DND-41 (cell line): ENCODE measurements at regions not wholly inside any gene's neighbourhood (a gene's known extent, or its start where the extent isn't known, plus 50 kb on each side); places are given as distances from the start of the nearest gene placed in this dataset.

ENCODE experiments used
- ATAC-seq: fragments of 200-7000 bp; cut with Tn5 transposase; 3 replicates; pipeline ENCODE4 v1.9.1; 2021; ENCODE audit warnings: low read depth; ENCODE audit not compliant: insufficient read depth
- DNase-seq: peaks from one replicate; pipeline ENCODE4 v3.0.0-alpha.2; 2020
- H2AFZ ChIP-seq: 2 replicates; pipeline ENCODE4 v1.6.0; 2012; ENCODE audit warnings: low read depth, low read length
- H3K27ac ChIP-seq: 2 replicates; pipeline ENCODE4 v1.5.1; 2012; ENCODE audit warnings: low read length, inconsistent platforms
- H3K27me3 ChIP-seq: fragments of 200-600 bp; sonication (generic); 2 replicates; pipeline ENCODE4 v1.6.0; 2012; ENCODE audit warnings: low read length, mild to moderate bottlenecking, inconsistent platforms; ENCODE audit not compliant: insufficient read depth, poor library complexity
- H3K36me3 ChIP-seq: 2 replicates; pipeline ENCODE4 v1.5.1; 2012; ENCODE audit warnings: low read length, inconsistent platforms; ENCODE audit not compliant: insufficient read depth
- H3K4me1 ChIP-seq: 2 replicates; pipeline ENCODE4 v1.5.1; 2012; ENCODE audit warnings: mild to moderate bottlenecking, low read length; ENCODE audit not compliant: insufficient read depth
- H3K4me2 ChIP-seq: 2 replicates; pipeline ENCODE4 v1.6.0; 2012; ENCODE audit warnings: mild to moderate bottlenecking, moderate library complexity, low read length, inconsistent platforms; ENCODE audit not compliant: insufficient read depth
- H3K4me3 ChIP-seq, 2 experiments: fragments of 200-600 bp in 1 of 2; shearing (Covaris generic) in 1 of 2; 2 replicates each; pipeline ENCODE4 v1.5.1; 2012 to 2016; ENCODE audit warnings: inconsistent platforms in 2 of 2, low read length in 2 of 2, mild to moderate bottlenecking in 2 of 2, low read depth in 1 of 2, moderate library complexity in 1 of 2
- H3K79me2 ChIP-seq: 2 replicates; pipeline ENCODE4 v1.6.0; 2012; ENCODE audit warnings: low read length, inconsistent platforms; ENCODE audit not compliant: insufficient read depth
- H3K9ac ChIP-seq: 2 replicates; pipeline ENCODE4 v1.6.0; 2012; ENCODE audit warnings: low read depth, mild to moderate bottlenecking, inconsistent platforms, low read length, moderate library complexity
- H3K9me3 ChIP-seq: 2 replicates; pipeline ENCODE4 v1.5.1; 2012; ENCODE audit warnings: low read length, moderate library complexity, mild to moderate bottlenecking, inconsistent platforms; ENCODE audit not compliant: insufficient read depth, severe bottlenecking
- H4K20me1 ChIP-seq: 2 replicates; pipeline ENCODE4 v1.6.0; 2012; ENCODE audit warnings: low read length; ENCODE audit not compliant: insufficient read depth
- EZH2 ChIP-seq: IDR thresholded peaks from 3 replicates; pipeline ENCODE4 v1.6.1; 2012; ENCODE audit warnings: borderline replicate concordance, low read depth, mild to moderate bottlenecking, moderate library complexity, low read length, inconsistent platforms; ENCODE audit not compliant: severe bottlenecking
- TF ChIP-seq, protein P1 (sequence below): IDR thresholded peaks from 2 replicates; pipeline ENCODE4 v1.5.1; 2012; ENCODE audit warnings: borderline replicate concordance, low read length, moderate library complexity, mild to moderate bottlenecking; ENCODE audit not compliant: poor library complexity, severe bottlenecking; ENCODE audit errors: extremely low read depth

GRCh38 chr2:159860581-159861310, 62.7 kb upstream of the CD302 start:
- ATAC-seq, result no peak
- TF ChIP-seq EZH2, result no peak
- TF ChIP-seq, protein P1, sequence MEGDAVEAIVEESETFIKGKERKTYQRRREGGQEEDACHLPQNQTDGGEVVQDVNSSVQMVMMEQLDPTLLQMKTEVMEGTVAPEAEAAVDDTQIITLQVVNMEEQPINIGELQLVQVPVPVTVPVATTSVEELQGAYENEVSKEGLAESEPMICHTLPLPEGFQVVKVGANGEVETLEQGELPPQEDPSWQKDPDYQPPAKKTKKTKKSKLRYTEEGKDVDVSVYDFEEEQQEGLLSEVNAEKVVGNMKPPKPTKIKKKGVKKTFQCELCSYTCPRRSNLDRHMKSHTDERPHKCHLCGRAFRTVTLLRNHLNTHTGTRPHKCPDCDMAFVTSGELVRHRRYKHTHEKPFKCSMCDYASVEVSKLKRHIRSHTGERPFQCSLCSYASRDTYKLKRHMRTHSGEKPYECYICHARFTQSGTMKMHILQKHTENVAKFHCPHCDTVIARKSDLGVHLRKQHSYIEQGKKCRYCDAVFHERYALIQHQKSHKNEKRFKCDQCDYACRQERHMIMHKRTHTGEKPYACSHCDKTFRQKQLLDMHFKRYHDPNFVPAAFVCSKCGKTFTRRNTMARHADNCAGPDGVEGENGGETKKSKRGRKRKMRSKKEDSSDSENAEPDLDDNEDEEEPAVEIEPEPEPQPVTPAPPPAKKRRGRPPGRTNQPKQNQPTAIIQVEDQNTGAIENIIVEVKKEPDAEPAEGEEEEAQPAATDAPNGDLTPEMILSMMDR, result no peak
- H3K4me2 ChIP-seq, result no peak overlapping the region
- no peaks in the 10 kb centered on the region for H3K36me3 ChIP-seq
- H3K79me2 ChIP-seq, result no peaks in the 10 kb centered on the region
- no peaks in the 10 kb centered on the region for H3K9me3 ChIP-seq
- no peaks in the 10 kb centered on the region for H3K4me1 ChIP-seq
- no peaks in the 10 kb centered on the region for H3K27me3 ChIP-seq
- H2AFZ ChIP-seq, result no peak overlapping the region
- DNase-seq, result no peak
- no peak overlapping the region for H3K27ac ChIP-seq
- H4K20me1 ChIP-seq, result no peaks in the 10 kb centered on the region
- no peak overlapping the region for H3K4me3 ChIP-seq
- no peak overlapping the region for H3K9ac ChIP-seq

DNA sequence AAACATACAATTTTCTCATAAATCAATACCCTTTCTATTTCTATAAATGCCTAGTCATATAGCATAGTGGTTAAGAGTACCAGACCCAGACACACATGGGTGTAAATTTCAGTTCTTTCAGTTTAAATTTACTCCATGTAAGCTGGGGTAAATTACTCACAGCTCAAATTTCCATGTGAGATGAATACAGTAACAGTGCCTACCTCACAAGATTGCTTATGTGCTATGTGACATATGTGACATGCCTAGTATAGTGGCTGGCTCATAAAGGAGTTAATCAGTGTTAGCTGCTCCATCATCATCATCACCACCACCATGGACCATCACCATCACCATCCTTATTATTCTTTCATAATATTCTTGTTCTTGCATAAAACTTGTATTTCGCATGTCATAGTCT, 61.6 kb upstream of the CD302 start:
- no peak overlapping the region for H3K9ac ChIP-seq
- H3K79me2 ChIP-seq, result no peaks in the 10 kb centered on the region
- H2AFZ ChIP-seq, result no peak overlapping the region
- no peaks in the 10 kb centered on the region for H3K27me3 ChIP-seq
- ATAC-seq (no peak), DNase-seq (no peak)
- TF ChIP-seq EZH2, result no peak
- TF ChIP-seq, protein P1, result no peak
- no peak overlapping the region for H3K4me3 ChIP-seq
- H3K4me1 ChIP-seq, result no peaks in the 10 kb centered on the region
- no peak overlapping the region for H3K4me2 ChIP-seq
- no peaks in the 10 kb centered on the region for H4K20me1 ChIP-seq
- H3K36me3 ChIP-seq, result no peaks in the 10 kb centered on the region
- no peaks in the 10 kb centered on the region for H3K9me3 ChIP-seq
- H3K27ac ChIP-seq, result no peak overlapping the region

DNA sequence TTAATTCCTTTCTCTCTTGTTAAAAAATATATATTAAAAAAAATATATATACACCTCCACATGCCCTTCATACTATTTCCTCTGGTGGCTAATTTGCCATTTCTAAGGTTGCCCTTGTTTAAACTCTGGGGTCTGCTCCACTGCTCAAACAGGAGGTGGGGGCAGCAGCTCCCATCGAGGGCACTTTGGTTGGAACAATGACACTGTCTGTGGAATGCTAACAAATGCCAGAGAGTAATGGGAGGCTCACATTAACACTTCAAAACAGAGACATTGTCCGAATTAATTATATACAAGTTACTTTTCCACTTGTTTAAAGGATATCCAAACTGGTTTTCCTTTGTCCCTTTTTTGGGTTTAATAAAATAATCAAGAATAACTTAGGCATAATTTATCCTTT, 58.8 kb upstream of the CD302 start:
- Histone ChIP-seq H3K79me2 (no peaks in the 10 kb centered on the region), H3K4me2 (no peak overlapping the region), H2AFZ (no peak overlapping the region), H3K4me3 (no peak overlapping the region), H3K27ac (no peak overlapping the region), H3K27me3 (no peaks in the 10 kb centered on the region), H3K36me3 (no peaks in the 10 kb centered on the region), H3K9ac (no peak overlapping the region), H3K9me3 (no peaks in the 10 kb centered on the region), H4K20me1 (no peaks in the 10 kb centered on the region), H3K4me1 (no peaks in the 10 kb centered on the region)
- ATAC-seq (no peak), DNase-seq (no peak)
- TF ChIP-seq, protein P1, result no peak
- TF ChIP-seq EZH2, result no peak

- no peaks in the 10 kb centered on the region for H4K20me1 ChIP-seq
- H3K27me3 ChIP-seq, result no peaks in the 10 kb centered on the region
- no peak overlapping the region for H3K9ac ChIP-seq
- no peak overlapping the region for H3K4me2 ChIP-seq
- DNase-seq, result no peak
- TF ChIP-seq, protein P1, result no peak
- TF ChIP-seq EZH2, result no peak
- H3K27ac ChIP-seq, result no peak overlapping the region
- no peak overlapping the region for H3K4me3 ChIP-seq
- no peak overlapping the region for H2AFZ ChIP-seq
- H3K79me2 ChIP-seq, result no peaks in the 10 kb centered on the region
- ATAC-seq, result no peak
- no peaks in the 10 kb centered on the region for H3K9me3 ChIP-seq
- H3K4me1 ChIP-seq, result no peaks in the 10 kb centered on the region
- H3K36me3 ChIP-seq, result no peaks in the 10 kb centered on the region
Observed at GRCh38 chr2:159855557-159856061, 57.6 kb upstream of the CD302 start.
